Activated CD8-positive, alpha-beta T cell treated with anti-CD3 and anti-CD28 coated beads for 36 hours (primary cell): ENCODE measurements at regions not wholly inside any gene's neighbourhood (a gene's known extent, or its start where the extent isn't known, plus 50 kb on each side); places are given as distances from the start of the nearest gene placed in this dataset.

ENCODE experiments used
- ATAC-seq: fragments of 200-7000 bp; cut with Tn5 transposase; one replicate; pipeline ENCODE4 v1.10.0; 2021; ENCODE audit warnings: mild to moderate bottlenecking, moderate library complexity
- CTCF ChIA-PET: fragments of 350-600 bp; sonication (Branson Sonifier 250); formaldehyde crosslinking; loops from one replicate; lab custom pipeline; 2021; ENCODE audit warnings: antibody characterized with exemption; lab: Charles Lee
- POLR2A ChIA-PET: fragments of 350-600 bp; sonication (Branson Sonifier 250); formaldehyde crosslinking; loops from one replicate; lab custom pipeline; 2021; ENCODE audit warnings: antibody characterized with exemption; lab: Charles Lee
- DNase-seq: peaks from one replicate; pipeline ENCODE4 v3.0.0-alpha.2; 2020
- H3K27ac Mint-ChIP-seq: one replicate; pipeline ENCODE4 v1.8.0; 2021; ENCODE audit warnings: mild to moderate bottlenecking, mixed read lengths
- H3K27me3 Mint-ChIP-seq: one replicate; pipeline ENCODE4 v1.8.0; 2021; ENCODE audit warnings: mixed read lengths
- H3K36me3 Mint-ChIP-seq: one replicate; pipeline ENCODE4 v1.8.0; 2021; ENCODE audit warnings: low read depth, mixed read lengths
- H3K4me1 Mint-ChIP-seq: one replicate; pipeline ENCODE4 v1.8.0; 2021; ENCODE audit warnings: low read depth, mixed read lengths
- H3K4me3 Mint-ChIP-seq: one replicate; pipeline ENCODE4 v1.8.0; 2021; ENCODE audit warnings: mild to moderate bottlenecking, moderate library complexity, mixed read lengths
- H3K9me3 Mint-ChIP-seq: one replicate; pipeline ENCODE4 v1.8.0; 2021; ENCODE audit warnings: mixed read lengths
- CTCF ChIP-seq: fragments of 200-600 bp; IDR thresholded peaks from one replicate; pipeline ENCODE4 v1.8.0; 2022; ENCODE audit warnings: antibody characterized with exemption, mild to moderate bottlenecking
- intact Hi-C: fragments of 100-400 bp; cut with micrococcal nuclease; formaldehyde crosslinking; loops from one replicate; pipeline ENCODE4 v1.10.0; 2022

DNA sequence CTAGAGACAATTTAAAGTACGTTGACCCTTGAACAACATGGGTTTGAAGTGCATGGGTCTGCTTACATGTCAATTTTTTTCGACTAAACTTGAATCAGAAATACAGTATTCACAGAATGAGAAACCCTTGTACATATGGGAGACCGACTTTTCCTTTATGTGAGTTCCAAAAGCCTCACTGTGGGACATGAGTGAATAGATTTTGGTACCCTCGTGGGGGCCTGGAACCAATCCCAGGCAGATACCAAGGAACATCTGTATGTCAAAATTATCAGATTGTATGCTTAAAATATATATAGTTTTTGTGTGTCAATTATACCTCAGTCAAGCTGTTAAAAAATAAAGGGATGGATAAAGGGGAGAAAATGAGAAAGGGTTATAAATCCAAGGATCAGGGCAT is 78.7 kb upstream of the MAN2A1 start:
- CTCF ChIA-PET = no interaction called here
- Mint-ChIP-seq H3K4me3 (no peak overlapping the region), H3K9me3 (no peaks in the 10 kb centered on the region), H3K27me3 (no peaks in the 10 kb centered on the region), H3K4me1 (no peaks in the 10 kb centered on the region), H3K27ac (no peak overlapping the region), H3K36me3 (no peaks in the 10 kb centered on the region)
- intact Hi-C loops = no loop called here
- DNase-seq = no peak
- no peak for TF ChIP-seq CTCF
- ATAC-seq = no peak
- POLR2A ChIA-PET = no interaction called here

GRCh38 chr5:109610581-109610980 is 79.1 kb upstream of the MAN2A1 start:
- Mint-ChIP-seq H3K36me3 (no peaks in the 10 kb centered on the region), H3K27ac (no peak overlapping the region), H3K27me3 (no peaks in the 10 kb centered on the region), H3K4me3 (no peak overlapping the region), H3K9me3 (no peaks in the 10 kb centered on the region), H3K4me1 (no peaks in the 10 kb centered on the region)
- POLR2A ChIA-PET = no interaction called here
- ATAC-seq = no peak
- no peak for TF ChIP-seq CTCF
- intact Hi-C loops = no loop called here
- no peak for DNase-seq
- CTCF ChIA-PET = no interaction called here

GRCh38 chr5:109605207-109605730 is 84.5 kb upstream of the MAN2A1 start:
- Mint-ChIP-seq H3K36me3 (no peaks in the 10 kb centered on the region), H3K9me3 (no peaks in the 10 kb centered on the region), H3K4me1 (no peaks in the 10 kb centered on the region), H3K27me3 (no peaks in the 10 kb centered on the region), H3K4me3 (no peak overlapping the region), H3K27ac (no peak overlapping the region)
- ATAC-seq (no peak), DNase-seq (no peak)
- no peak for TF ChIP-seq CTCF
- intact Hi-C loops = no loop called here
- ChIA-PET CTCF (no interaction called here), POLR2A (no interaction called here)

DNA sequence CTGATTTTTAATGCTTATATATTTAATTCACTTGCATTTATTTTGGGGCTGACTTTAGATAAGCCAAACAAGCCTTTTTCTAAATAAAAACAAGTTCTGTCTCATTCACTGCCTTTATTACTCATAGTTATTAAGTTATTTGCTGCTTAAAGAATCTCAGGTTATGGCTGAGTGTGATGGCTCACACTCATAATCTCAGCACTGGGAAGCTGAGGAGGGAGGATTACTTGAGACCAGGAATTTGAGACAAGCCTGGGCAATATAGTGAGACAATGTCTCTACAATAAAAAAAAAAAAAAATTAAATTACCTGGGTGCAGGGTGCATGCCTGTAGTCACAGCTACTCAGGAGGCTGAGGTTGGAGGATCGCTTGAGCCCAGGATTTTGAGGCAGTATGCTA is 85.0 kb upstream of the MAN2A1 start:
- Mint-ChIP-seq H3K4me3 (no peak overlapping the region), H3K4me1 (no peaks in the 10 kb centered on the region), H3K27me3 (no peaks in the 10 kb centered on the region), H3K27ac (no peak overlapping the region), H3K36me3 (no peaks in the 10 kb centered on the region), H3K9me3 (no peaks in the 10 kb centered on the region)
- CTCF ChIA-PET = no interaction called here
- POLR2A ChIA-PET = no interaction called here
- intact Hi-C loops = no loop called here
- TF ChIP-seq CTCF = no peak
- ATAC-seq (no peak), DNase-seq (no peak)

GRCh38 chr5:109601736-109602135 is 88.0 kb upstream of the MAN2A1 start:
- no peak for ATAC-seq
- DNase-seq = no peak
- H3K9me3 Mint-ChIP-seq = no peaks in the 10 kb centered on the region
- ChIA-PET POLR2A (no interaction called here), CTCF (no interaction called here)
- H3K36me3 Mint-ChIP-seq = no peaks in the 10 kb centered on the region
- no peak overlapping the region for H3K4me3 Mint-ChIP-seq
- no peaks in the 10 kb centered on the region for H3K4me1 Mint-ChIP-seq
- intact Hi-C loops = no loop called here
- H3K27ac Mint-ChIP-seq = no peak overlapping the region
- no peak for TF ChIP-seq CTCF
- no peaks in the 10 kb centered on the region for H3K27me3 Mint-ChIP-seq
